ENCODE measurements at regions not wholly inside any gene's neighbourhood (a gene's known extent, or its start where the extent isn't known, plus 50 kb on each side); places are given as distances from the start of the nearest gene placed in this dataset.
"Not testable (repeated sequence)": the region's sequence is repeated elsewhere in the genome, so short reads cannot be mapped to it uniquely, and the experiment has no call there.

- no peak for TF ChIP-seq JUND (IDR thresholded peaks at IDR 0.05; ENCODE audit: low read depth)
- peak in 1 of 2 experiments; percentile 10 for DNase-seq (ENCODE audit: low read depth in 1 of 2, low spot score in 1 of 2)
- in situ Hi-C loops (cut with HindIII; ENCODE audit: low pct_unique_long_range_greater_than_20kb, low sequenced_read_pairs), result no loop called here
Measured at GRCh38 chr21:20451046-20451445, 547.2 kb upstream of the NCAM2 start.

- no peak for TF ChIP-seq JUND (IDR thresholded peaks at IDR 0.05; ENCODE audit: low read depth)
- no peak for DNase-seq (ENCODE audit: low read depth in 1 of 2, low spot score in 1 of 2)
- in situ Hi-C loops (cut with HindIII; ENCODE audit: low pct_unique_long_range_greater_than_20kb, low sequenced_read_pairs), result no loop called here
Measured at GRCh38 chr21:20452935-20453334, 545.3 kb upstream of the NCAM2 start.

DNA sequence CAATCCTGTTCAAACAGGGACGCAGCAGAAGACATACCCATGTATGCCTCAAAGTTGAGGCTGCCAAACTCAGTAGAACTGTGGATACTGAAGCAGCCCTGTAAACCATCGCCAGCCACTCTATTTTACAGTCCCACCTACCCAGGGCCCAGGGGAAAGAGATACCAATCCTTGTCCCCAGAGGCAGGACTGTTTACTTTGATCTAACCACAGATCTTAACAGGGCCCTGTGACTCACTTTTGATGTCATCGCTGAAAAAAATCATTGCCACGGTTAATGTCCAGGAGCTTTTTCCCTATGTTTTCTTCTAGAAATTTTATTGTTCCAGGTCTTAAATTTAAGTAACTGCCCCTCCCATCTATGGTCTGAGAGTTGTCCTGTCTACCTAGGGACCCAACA, 538.4 kb upstream of the NCAM2 start:
- TF ChIP-seq JUND (IDR thresholded peaks at IDR 0.05; ENCODE audit: low read depth), result no peak
- DNase-seq (ENCODE audit: low read depth in 1 of 2, low spot score in 1 of 2), result no peak
- in situ Hi-C loops (cut with HindIII; ENCODE audit: low pct_unique_long_range_greater_than_20kb, low sequenced_read_pairs), result no loop called here

DNA sequence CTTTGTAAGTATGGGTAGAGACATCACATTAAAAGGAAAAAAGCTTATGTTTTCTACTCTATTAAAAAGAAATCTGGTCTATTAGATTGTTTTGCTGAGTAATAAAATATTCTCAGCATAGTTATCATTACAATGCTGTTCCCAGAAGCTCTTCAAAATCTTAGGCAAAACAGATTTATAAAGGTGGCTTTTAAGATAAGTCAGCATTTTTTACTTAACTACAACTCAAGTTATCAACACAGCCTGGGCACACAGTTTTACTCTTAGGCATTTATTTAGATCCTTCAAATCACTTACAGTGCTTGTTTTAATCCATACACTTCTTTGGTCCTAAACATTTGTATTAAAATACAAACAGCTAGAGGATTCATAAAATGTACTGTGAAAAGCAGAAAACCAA, 534.8 kb upstream of the NCAM2 start:
- no peak for DNase-seq (ENCODE audit: low read depth in 1 of 2, low spot score in 1 of 2)
- in situ Hi-C loops (cut with HindIII; ENCODE audit: low pct_unique_long_range_greater_than_20kb, low sequenced_read_pairs), result no loop called here
- no peak for TF ChIP-seq JUND (IDR thresholded peaks at IDR 0.05; ENCODE audit: low read depth)

GRCh38 chr21:20469361-20469760, 528.8 kb upstream of the NCAM2 start:
- in situ Hi-C loops (cut with HindIII; ENCODE audit: low pct_unique_long_range_greater_than_20kb, low sequenced_read_pairs), result no loop called here
- no peak for DNase-seq (ENCODE audit: low read depth in 1 of 2, low spot score in 1 of 2)
- TF ChIP-seq JUND (IDR thresholded peaks at IDR 0.05; ENCODE audit: low read depth), result no peak

DNA sequence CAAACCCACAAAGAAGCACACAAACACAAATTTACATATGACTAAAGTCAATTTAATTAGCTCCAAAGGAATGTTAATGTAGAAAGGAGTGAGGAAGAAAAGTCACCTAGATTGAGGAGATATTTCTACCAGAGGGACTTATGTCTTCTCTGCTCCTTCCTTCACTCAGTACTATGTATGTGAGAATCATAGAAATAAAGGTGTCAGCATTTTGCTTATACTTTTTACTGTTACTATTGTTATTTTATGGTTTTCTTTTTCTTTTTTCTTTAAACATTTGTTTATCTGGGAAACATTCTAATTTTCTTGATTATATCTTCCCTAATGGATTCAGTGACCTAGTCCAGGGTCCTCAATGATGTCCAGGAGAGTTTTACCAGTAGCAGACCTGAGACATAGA, 511.9 kb upstream of the NCAM2 start:
- DNase-seq (ENCODE audit: low read depth in 1 of 2, low spot score in 1 of 2), result no peak
- TF ChIP-seq JUND (IDR thresholded peaks at IDR 0.05; ENCODE audit: low read depth), result no peak
- in situ Hi-C loops (cut with HindIII; ENCODE audit: low pct_unique_long_range_greater_than_20kb, low sequenced_read_pairs), result no loop called here

- DNase-seq (ENCODE audit: low read depth in 1 of 2, low spot score in 1 of 2); in situ Hi-C loops (cut with HindIII; ENCODE audit: low pct_unique_long_range_greater_than_20kb, low sequenced_read_pairs): not testable (repeated sequence)
Measured at GRCh38 chr21:20502915-20503314, 495.3 kb upstream of the NCAM2 start.

DNA sequence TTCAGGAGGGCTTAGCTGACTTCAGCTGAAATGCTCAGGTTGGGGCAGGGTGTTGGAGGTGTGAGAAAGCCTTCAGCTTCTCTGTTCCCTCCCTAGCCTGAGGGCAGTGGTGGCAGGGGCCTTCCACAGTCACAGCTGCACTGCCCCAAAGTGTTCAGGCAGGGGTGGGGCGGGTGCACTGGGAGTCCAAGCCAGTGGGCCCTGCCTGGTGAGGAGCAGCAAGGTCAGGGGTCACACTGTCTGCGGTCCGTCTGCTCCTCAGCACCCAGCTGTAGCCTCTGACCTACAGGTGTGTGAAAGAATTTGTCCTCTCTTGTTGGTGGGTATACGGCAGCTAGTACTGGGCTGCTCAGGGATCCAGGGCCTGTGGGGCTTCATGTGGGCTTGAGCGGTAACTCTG, 490.4 kb upstream of the NCAM2 start:
- no peak for TF ChIP-seq JUND (IDR thresholded peaks at IDR 0.05; ENCODE audit: low read depth)
- no peak for DNase-seq (ENCODE audit: low read depth in 1 of 2, low spot score in 1 of 2)
- in situ Hi-C loops (cut with HindIII; ENCODE audit: low pct_unique_long_range_greater_than_20kb, low sequenced_read_pairs), result no loop called here

DNA sequence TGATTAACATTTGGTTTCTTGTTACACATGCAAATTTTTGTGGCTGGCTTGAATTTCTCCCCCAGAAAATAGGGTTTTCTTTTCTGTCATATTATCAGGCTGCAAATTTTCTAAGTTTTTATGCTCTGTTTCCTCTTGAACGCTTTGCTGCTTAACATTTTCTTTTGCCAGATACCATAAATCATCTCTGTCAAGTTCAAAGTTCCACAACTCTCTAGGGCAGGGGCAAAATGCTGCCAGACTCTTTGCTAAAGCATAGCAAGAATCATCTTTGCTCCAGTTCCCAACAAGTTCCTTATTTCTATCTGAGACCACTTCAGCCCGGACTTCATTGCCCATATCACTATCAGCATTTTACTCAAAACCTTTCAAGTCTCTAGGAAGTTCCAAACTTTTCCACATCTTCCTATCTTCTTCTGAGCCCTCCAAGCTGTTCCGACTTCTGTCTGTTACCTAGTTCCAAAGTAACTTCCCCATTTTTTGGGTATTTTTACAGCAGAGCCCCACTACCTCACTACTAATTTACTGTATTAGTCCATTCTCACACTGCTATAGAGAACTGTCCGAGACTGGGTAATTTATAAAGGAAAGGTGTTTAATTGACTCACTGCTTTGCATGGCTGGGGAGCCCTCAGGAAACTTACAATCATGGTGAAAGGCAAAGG, 486.9 kb upstream of the NCAM2 start:
- DNase-seq (ENCODE audit: low read depth in 1 of 2, low spot score in 1 of 2), result no peak
- in situ Hi-C loops (cut with HindIII; ENCODE audit: low pct_unique_long_range_greater_than_20kb, low sequenced_read_pairs), result no loop called here
- TF ChIP-seq JUND (IDR thresholded peaks at IDR 0.05; ENCODE audit: low read depth), result no peak

DNA sequence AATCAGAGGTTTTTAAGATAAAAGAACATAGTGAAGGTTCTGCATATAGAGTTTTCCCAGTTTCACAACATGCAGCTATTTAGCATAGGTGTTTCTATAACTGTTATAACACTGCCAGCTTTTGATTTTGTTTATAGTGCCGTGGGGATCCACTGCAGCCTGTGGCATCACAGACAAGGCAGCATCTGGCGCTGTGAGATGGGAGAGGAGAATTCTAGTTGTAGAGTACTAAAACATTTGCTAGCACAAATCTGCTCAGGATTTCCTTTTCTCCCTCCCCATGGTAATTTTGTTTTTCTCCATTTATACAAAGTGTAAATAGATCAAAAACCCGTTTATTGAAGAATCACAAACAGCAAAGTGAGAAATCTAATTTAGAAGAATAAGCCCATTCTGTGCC, 482.8 kb upstream of the NCAM2 start:
- in situ Hi-C loops (cut with HindIII; ENCODE audit: low pct_unique_long_range_greater_than_20kb, low sequenced_read_pairs), result no loop called here
- no peak for TF ChIP-seq JUND (IDR thresholded peaks at IDR 0.05; ENCODE audit: low read depth)

DNA sequence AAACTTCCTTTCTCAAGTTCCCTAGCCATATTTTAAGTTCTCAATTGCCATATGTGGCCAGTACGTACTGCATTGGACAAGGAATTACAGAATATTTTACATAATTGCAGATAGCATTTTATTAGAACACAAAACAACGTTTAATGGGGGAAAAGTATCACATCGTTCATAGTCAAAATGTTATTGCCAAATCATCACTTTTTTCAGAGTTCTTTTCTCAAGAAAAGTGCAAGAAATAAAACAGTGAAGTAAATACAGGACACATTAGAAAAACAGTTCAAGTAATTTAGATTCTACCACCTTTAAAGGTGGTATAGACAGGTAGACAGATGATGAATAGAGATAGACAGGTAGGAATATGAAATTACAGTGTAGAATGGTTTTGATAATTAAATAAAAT, 479.1 kb upstream of the NCAM2 start:
- TF ChIP-seq JUND (IDR thresholded peaks at IDR 0.05; ENCODE audit: low read depth), result no peak
- DNase-seq (ENCODE audit: low read depth in 1 of 2, low spot score in 1 of 2), result no peak
- in situ Hi-C loops (cut with HindIII; ENCODE audit: low pct_unique_long_range_greater_than_20kb, low sequenced_read_pairs), result no loop called here

More for the DNA sequence above, 482.8 kb upstream of the NCAM2 start:
- DNase-seq (ENCODE audit: low read depth in 1 of 2, low spot score in 1 of 2), result no peak

- DNase-seq (ENCODE audit: low read depth in 1 of 2, low spot score in 1 of 2), result no peak
- no peak for TF ChIP-seq JUND (IDR thresholded peaks at IDR 0.05; ENCODE audit: low read depth)
- in situ Hi-C loops (cut with HindIII; ENCODE audit: low pct_unique_long_range_greater_than_20kb, low sequenced_read_pairs), result no loop called here
Measured at GRCh38 chr21:20522611-20523010, 475.6 kb upstream of the NCAM2 start.

- in situ Hi-C loops (cut with HindIII; ENCODE audit: low pct_unique_long_range_greater_than_20kb, low sequenced_read_pairs), result no loop called here
- DNase-seq (ENCODE audit: low read depth in 1 of 2, low spot score in 1 of 2), result peak in 1 of 2 experiments; percentile 74
- TF ChIP-seq JUND (IDR thresholded peaks at IDR 0.05; ENCODE audit: low read depth), result no peak
Measured at GRCh38 chr21:20523191-20523590, 475.0 kb upstream of the NCAM2 start.
